ENCODE measurements at regions not wholly inside any gene's neighbourhood (a gene's known extent, or its start where the extent isn't known, plus 50 kb on each side); places are given as distances from the start of the nearest gene placed in this dataset.

GRCh38 chr5:2829239-2829638 lies 77.8 kb upstream of the IRX2 start:
- no peaks in the 10 kb centered on the region for H3K79me2 ChIP-seq (ENCODE audit: control insufficient read depth in 1 of 2, insufficient read depth in 2 of 2, low read length in 2 of 2)
- no peak overlapping the region for H2AFZ ChIP-seq (ENCODE audit: low read length)
- POLR2A ChIA-PET (ENCODE audit: partially characterized antibody), result no interaction called here
- H3K27ac ChIP-seq (ENCODE audit: low read depth, low read length), result no peak overlapping the region
- no peak for TF ChIP-seq POLR2A (IDR thresholded peaks at IDR 0.05; ENCODE audit: control extremely low read depth in 1 of 2, low read depth in 2 of 2, low read length in 2 of 2)
- FAIRE-seq (no peak), DNase-seq (ENCODE audit: low read depth in 1 of 2, low spot score in 2 of 2) (no peak)
- H3K4me1 ChIP-seq (replicated peaks in 1 of 4; ENCODE audit: control insufficient read depth in 3 of 4, insufficient read depth in 4 of 4, low read length in 3 of 4), result peaks cover 0 to 3% (median 0%) of the 10 kb centered on the region in 4 experiments; a peak in 2 of 7 replicates
- no peak overlapping the region for H3K18ac ChIP-seq (ENCODE audit: extremely low read depth, low read length)
- no peaks in the 10 kb centered on the region for H3K27me3 ChIP-seq (replicated peaks in 1 of 4; ENCODE audit: control insufficient read depth in 3 of 4, extremely low read depth in 1 of 4, insufficient read depth in 3 of 4, low read length in 3 of 4)
- no peaks in the 10 kb centered on the region for H4K20me1 ChIP-seq (replicated peaks in 1 of 2; ENCODE audit: control insufficient read depth in 1 of 2, insufficient read depth in 2 of 2, low read length in 2 of 2)
- no peak overlapping the region for H3K14ac ChIP-seq (ENCODE audit: insufficient read length)
- H2BK5ac ChIP-seq (ENCODE audit: low read depth, low read length), result no peak overlapping the region
- WGBS, 2 experiments (ENCODE audit: extremely low coverage in 1 of 2, insufficient coverage in 1 of 2, insufficient read length in 1 of 2, insufficient replicate concordance in 2 of 2, low coverage in 1 of 2, low lambda C conversion rate in 2 of 2, missing lambda C conversion rate in 1 of 2), result 85% methylated on average over 4 of the region's 4 CpGs; no CpG with 5 or more reads in 1 of the 2 experiments
- H4K8ac ChIP-seq (ENCODE audit: extremely low read depth, insufficient read depth, low read length), result no peak overlapping the region
- H2BK12ac ChIP-seq (ENCODE audit: low read depth, low read length), result no peak overlapping the region
- H3K4ac ChIP-seq (replicated peaks; ENCODE audit: insufficient read length, low read depth, low read length), result no peak overlapping the region
- H2BK120ac ChIP-seq (replicated peaks; ENCODE audit: low read depth, low read length), result no peak overlapping the region
- no peak overlapping the region for H3K4me3 ChIP-seq (ENCODE audit: extremely low read depth in 1 of 4, insufficient read depth in 2 of 4, low read depth in 3 of 4, low read length in 4 of 4)
- peaks cover 3 to 6% of the 10 kb centered on the region in 2 experiments; a peak in 2 of 4 replicates for H3K9me3 ChIP-seq (ENCODE audit: insufficient read depth in 2 of 2, low read depth in 1 of 2, low read length in 1 of 2)
- H4K5ac ChIP-seq (ENCODE audit: insufficient read length, low read depth, low read length), result no peak overlapping the region
- H3K79me1 ChIP-seq (ENCODE audit: low read depth, low read length), result no peaks in the 10 kb centered on the region
- H3K56ac ChIP-seq (replicated peaks; ENCODE audit: insufficient read length, low read depth, low read length), result no peak overlapping the region
- no peak overlapping the region for H2AK5ac ChIP-seq (ENCODE audit: low read depth, low read length)
- no peaks in the 10 kb centered on the region for H3K23me2 ChIP-seq (ENCODE audit: low read depth, low read length)
- H3K9ac ChIP-seq (replicated peaks in 1 of 4; ENCODE audit: extremely low read depth in 1 of 4, low read depth in 3 of 4, low read length in 3 of 4), result no peak overlapping the region
- no peak overlapping the region for H4K91ac ChIP-seq (replicated peaks; ENCODE audit: insufficient read length, low read length)
- H3K36me3 ChIP-seq (ENCODE audit: control insufficient read depth in 2 of 4, insufficient read depth in 4 of 4, low read length in 3 of 4), result no peaks in the 10 kb centered on the region
- H3K23ac ChIP-seq (ENCODE audit: insufficient read length), result no peak overlapping the region
- H3K4me2 ChIP-seq (ENCODE audit: insufficient read depth in 1 of 2, low read depth in 2 of 2, low read length in 2 of 2), result no peak overlapping the region
- CTCF ChIA-PET (ENCODE audit: partially characterized antibody), result no interaction called here
- no peak overlapping the region for H2BK15ac ChIP-seq (ENCODE audit: low read length)
- H2BK20ac ChIP-seq (ENCODE audit: low read length), result no peak overlapping the region
